Mesenchymal stem cell (in vitro differentiated cells and primary cell): ENCODE measurements at regions not wholly inside any gene's neighbourhood (a gene's known extent, or its start where the extent isn't known, plus 50 kb on each side); places are given as distances from the start of the nearest gene placed in this dataset.

ENCODE experiments used
- DNase-seq: peaks from one replicate; pipeline ENCODE4 v3.0.0-alpha.2; 2013
- H2AFZ ChIP-seq: one replicate; pipeline ENCODE4 v1.6.1; 2013; ENCODE audit warnings: low read depth, mild to moderate bottlenecking, control low read depth, inconsistent platforms, low read length, moderate library complexity
- H2AK5ac ChIP-seq: 2 replicates; pipeline ENCODE4 v1.6.1; 2013; ENCODE audit warnings: low read length, moderate library complexity, mild to moderate bottlenecking, inconsistent platforms; ENCODE audit not compliant: severe bottlenecking
- H2BK120ac ChIP-seq: one replicate; pipeline ENCODE4 v1.6.1; 2013; ENCODE audit warnings: low read depth, mild to moderate bottlenecking, inconsistent platforms, low read length, moderate library complexity
- H2BK12ac ChIP-seq, 2 experiments: one replicate each; pipeline ENCODE4 v1.6.1; 2013; ENCODE audit warnings: inconsistent platforms in 2 of 2, low read length in 2 of 2, mild to moderate bottlenecking in 2 of 2, moderate library complexity in 2 of 2, control low read depth in 1 of 2
- H2BK15ac ChIP-seq: one replicate; pipeline ENCODE4 v1.6.1; 2013; ENCODE audit warnings: mild to moderate bottlenecking, low read depth, inconsistent platforms; ENCODE audit not compliant: poor library complexity, severe bottlenecking
- H2BK5ac ChIP-seq: 2 replicates; pipeline ENCODE4 v1.6.1; 2013; ENCODE audit warnings: low read depth, mild to moderate bottlenecking, low read length, control low read depth, inconsistent platforms; ENCODE audit not compliant: poor library complexity, severe bottlenecking
- H3K14ac ChIP-seq, 2 experiments: one replicate each; pipeline ENCODE4 v1.6.1; 2013; ENCODE audit warnings: inconsistent platforms in 2 of 2, low read length in 2 of 2, control low read depth in 1 of 2, mild to moderate bottlenecking in 1 of 2, moderate library complexity in 1 of 2
- H3K18ac ChIP-seq, 2 experiments: one replicate each; pipeline ENCODE4 v1.6.1; 2013; ENCODE audit warnings: inconsistent platforms in 2 of 2, low read length in 2 of 2, control low read depth in 1 of 2, low read depth in 1 of 2, mild to moderate bottlenecking in 1 of 2
- H3K23ac ChIP-seq, 2 experiments: one replicate each; pipeline ENCODE4 v1.6.1; 2013; ENCODE audit warnings: inconsistent platforms in 2 of 2, low read length in 2 of 2, mild to moderate bottlenecking in 2 of 2, moderate library complexity in 2 of 2, control low read depth in 1 of 2
- H3K27ac ChIP-seq: 2 replicates; pipeline ENCODE4 v1.5.1; 2013; ENCODE audit warnings: mild to moderate bottlenecking, moderate library complexity, low read length, control low read depth, inconsistent platforms; ENCODE audit not compliant: poor library complexity, severe bottlenecking
- H3K27me3 ChIP-seq, 2 experiments: 2 replicates each; pipeline versions ENCODE4 v1.6.1 to v1.7.0; 2013; ENCODE audit warnings: low read length in 2 of 2, mild to moderate bottlenecking in 2 of 2, moderate library complexity in 2 of 2, control low read depth in 1 of 2, inconsistent platforms in 1 of 2; ENCODE audit not compliant: control insufficient read depth in 1 of 2, insufficient read depth in 1 of 2
- H3K36me3 ChIP-seq, 2 experiments: 2 replicates each; pipeline versions ENCODE4 v1.6.1 to v1.7.0; 2013; ENCODE audit warnings: low read length in 2 of 2, control low read depth in 1 of 2, inconsistent platforms in 1 of 2, low read depth in 1 of 2, mild to moderate bottlenecking in 1 of 2; ENCODE audit not compliant: insufficient read depth in 2 of 2, control insufficient read depth in 1 of 2
- H3K4ac ChIP-seq, 2 experiments: one replicate each; pipeline ENCODE4 v1.6.1; 2013; ENCODE audit warnings: inconsistent platforms in 2 of 2, low read length in 2 of 2, mild to moderate bottlenecking in 2 of 2, moderate library complexity in 2 of 2, control low read depth in 1 of 2, low read depth in 1 of 2
- H3K4me1 ChIP-seq: 2 replicates; pipeline ENCODE4 v1.6.1; 2013; ENCODE audit warnings: low read depth, low read length, control low read depth; ENCODE audit not compliant: control insufficient read depth, insufficient read depth
- H3K4me2 ChIP-seq: 2 replicates; pipeline ENCODE4 v1.6.1; 2013; ENCODE audit warnings: low read length, mild to moderate bottlenecking, inconsistent platforms; ENCODE audit not compliant: poor library complexity, severe bottlenecking
- H3K4me3 ChIP-seq, 2 experiments: 2 replicates each; pipeline versions ENCODE4 v1.5.1 to v1.7.0; 2013; ENCODE audit warnings: low read length in 2 of 2, mild to moderate bottlenecking in 2 of 2, control low read depth in 1 of 2, low read depth in 1 of 2; ENCODE audit not compliant: insufficient read depth in 1 of 2
- H3K79me1 ChIP-seq: replicated peaks from 2 replicates; pipeline ENCODE4 v1.6.1; 2013; ENCODE audit warnings: mild to moderate bottlenecking, control low read depth, low read length, inconsistent platforms; ENCODE audit not compliant: poor library complexity, severe bottlenecking
- H3K9ac ChIP-seq: 2 replicates; pipeline ENCODE4 v1.7.0; 2013; ENCODE audit warnings: mild to moderate bottlenecking, low read length, moderate library complexity
- H3K9me3 ChIP-seq: 2 replicates; pipeline ENCODE4 v1.7.0; 2013; ENCODE audit warnings: mild to moderate bottlenecking, low read length; ENCODE audit not compliant: control insufficient read depth
- H4K8ac ChIP-seq: one replicate; pipeline ENCODE4 v1.6.1; 2013; ENCODE audit warnings: inconsistent platforms, mild to moderate bottlenecking, low read length, moderate library complexity
- H4K91ac ChIP-seq: one replicate; pipeline ENCODE4 v1.6.1; 2013; ENCODE audit warnings: mild to moderate bottlenecking, low read length, inconsistent platforms
- WGBS: methylation state at CpG from one replicate; pipeline ENCODE4 v1.1.7; 2013; ENCODE audit warnings: mixed read lengths; 5-methylcytosine and 5-hydroxymethylcytosine counted together

DNA sequence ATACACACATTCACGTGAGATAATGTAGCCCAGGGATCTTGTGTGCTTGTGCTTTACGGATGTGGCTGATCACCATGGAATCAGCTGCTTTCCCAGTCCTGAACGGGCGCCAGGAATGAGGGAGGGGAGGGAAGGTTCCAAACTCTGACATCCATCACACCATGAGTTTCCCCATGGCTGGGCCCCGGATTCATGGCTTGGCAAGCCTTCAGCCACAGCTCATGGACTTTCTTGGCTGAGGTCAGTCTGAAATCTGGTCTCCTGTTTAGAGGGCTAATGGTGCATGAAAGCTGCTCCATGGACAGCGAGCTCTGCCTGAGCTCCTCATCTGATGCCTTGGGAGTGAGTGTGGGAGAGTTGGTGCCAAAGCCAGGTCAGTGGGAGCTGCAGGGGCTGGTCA is 767.6 kb upstream of the EEF2KMT start:
- no peak for DNase-seq
- no peak overlapping the region for H3K14ac ChIP-seq
- no peak overlapping the region for H3K18ac ChIP-seq

DNA sequence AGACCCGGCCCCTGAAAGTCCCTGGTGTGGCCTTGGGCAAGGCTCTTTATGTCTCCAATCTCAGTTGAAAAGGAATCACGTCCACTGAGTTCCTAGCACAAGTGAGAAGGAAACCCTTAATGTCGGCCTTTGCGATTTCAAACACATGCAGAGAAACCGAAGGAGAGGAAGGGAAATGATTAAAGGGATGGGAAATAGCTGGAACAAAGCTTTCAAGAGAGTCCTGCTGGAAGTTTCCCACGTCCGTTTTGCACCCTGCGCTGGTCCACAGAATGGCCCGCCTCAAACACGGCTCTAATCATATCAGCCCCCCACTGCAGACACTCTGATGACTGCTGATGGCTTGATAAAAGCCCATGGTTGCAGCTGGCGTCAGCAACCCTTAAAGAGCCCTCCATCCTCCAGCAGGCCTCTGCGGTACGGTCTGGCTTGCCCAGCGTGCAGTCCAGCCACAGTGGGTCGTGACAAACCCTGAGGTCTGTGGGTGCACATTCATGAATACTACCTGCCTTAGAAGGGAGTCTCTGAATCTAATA is 765.5 kb upstream of the EEF2KMT start:
- Histone ChIP-seq H2BK15ac (no peak overlapping the region), H2AK5ac (no peak overlapping the region), H3K14ac (no peak overlapping the region), H2BK12ac (no peak overlapping the region), H3K4me1 (no peaks in the 10 kb centered on the region), H3K9me3 (peaks cover 3% of the 10 kb centered on the region), H3K4me2 (no peak overlapping the region), H3K4me3 (no peak overlapping the region), H2AFZ (no peak overlapping the region), H3K79me1 (no peaks in the 10 kb centered on the region), H2BK5ac (no peak overlapping the region), H2BK120ac (no peak overlapping the region), H3K23ac (no peak overlapping the region), H4K8ac (no peak overlapping the region), H3K4ac (no peak overlapping the region), H3K27me3 (no peaks in the 10 kb centered on the region), H3K9ac (no peak overlapping the region), H3K18ac (no peak overlapping the region), H3K27ac (no peak overlapping the region), H4K91ac (no peak overlapping the region), H3K36me3 (no peaks in the 10 kb centered on the region)
- no peak for DNase-seq
- 69% methylated on average over 15 of the region's 15 CpGs for WGBS

More for the DNA sequence above, 767.6 kb upstream of the EEF2KMT start:
- H2BK120ac ChIP-seq = no peak overlapping the region
- H3K4me2 ChIP-seq = no peak overlapping the region
- H3K23ac ChIP-seq = no peak overlapping the region
- H3K79me1 ChIP-seq = no peaks in the 10 kb centered on the region
- no peak overlapping the region for H2BK12ac ChIP-seq
- no peak overlapping the region for H4K8ac ChIP-seq
- 64% methylated on average over 4 of the region's 6 CpGs for WGBS
- H3K27me3 ChIP-seq = no peaks in the 10 kb centered on the region
- H4K91ac ChIP-seq = no peak overlapping the region
- H2BK5ac ChIP-seq = no peak overlapping the region
- H2AK5ac ChIP-seq = no peak overlapping the region
- no peaks in the 10 kb centered on the region for H3K4me1 ChIP-seq
- H3K27ac ChIP-seq = no peak overlapping the region
- peaks cover 3% of the 10 kb centered on the region for H3K9me3 ChIP-seq
- no peak overlapping the region for H3K9ac ChIP-seq
- H3K4me3 ChIP-seq = no peak overlapping the region
- H3K36me3 ChIP-seq = no peaks in the 10 kb centered on the region
- no peak overlapping the region for H3K4ac ChIP-seq
- no peak overlapping the region for H2AFZ ChIP-seq
- H2BK15ac ChIP-seq = no peak overlapping the region

DNA sequence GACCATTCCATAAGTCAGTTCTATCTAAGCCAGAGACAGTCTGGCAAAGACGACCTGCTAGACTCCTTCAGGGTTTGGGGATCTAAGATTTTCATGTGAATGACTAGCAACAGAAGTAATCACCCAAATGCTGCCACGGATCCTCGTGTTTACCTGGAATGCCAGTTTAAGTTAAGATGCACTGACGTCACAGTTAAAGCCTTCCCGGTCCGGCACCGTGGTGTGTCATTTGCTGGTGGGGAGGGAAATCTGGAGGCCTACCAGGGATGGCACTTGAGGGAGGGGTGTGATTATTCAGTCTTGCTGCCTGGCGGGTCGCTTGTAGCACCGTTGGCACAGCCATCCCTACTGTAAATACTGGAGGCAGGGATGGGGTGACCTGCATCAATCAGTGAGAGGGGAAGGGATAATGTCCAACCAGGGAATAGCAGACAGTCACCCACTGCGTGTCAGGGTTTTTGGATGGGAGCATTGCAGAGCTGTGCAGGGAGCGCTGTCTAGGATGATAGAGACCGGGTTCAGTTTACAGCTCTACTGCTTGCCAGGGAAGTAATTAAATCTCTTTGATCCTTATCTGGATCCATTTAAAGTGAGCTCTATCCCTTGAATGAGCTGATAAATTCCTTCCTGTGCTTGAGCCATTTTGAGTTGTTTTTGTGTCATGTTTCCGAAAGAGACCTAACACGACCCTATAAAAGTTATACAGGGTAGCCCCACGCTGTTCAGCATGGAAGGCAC is 764.7 kb upstream of the EEF2KMT start:
- Histone ChIP-seq H3K4me3 (no peak overlapping the region), H3K9ac (no peak overlapping the region), H3K79me1 (no peaks in the 10 kb centered on the region), H3K4me2 (no peak overlapping the region), H3K18ac (no peak overlapping the region), H2BK5ac (no peak overlapping the region), H2AK5ac (no peak overlapping the region), H3K9me3 (peaks cover 3% of the 10 kb centered on the region), H3K36me3 (no peaks in the 10 kb centered on the region), H2BK120ac (no peak overlapping the region), H3K14ac (no peak overlapping the region), H4K91ac (no peak overlapping the region), H3K4me1 (no peaks in the 10 kb centered on the region), H3K23ac (no peak overlapping the region), H3K4ac (no peak overlapping the region), H3K27me3 (no peaks in the 10 kb centered on the region), H3K27ac (no peak overlapping the region), H2BK12ac (no peak overlapping the region), H2AFZ (no peak overlapping the region), H2BK15ac (no peak overlapping the region), H4K8ac (no peak overlapping the region)
- WGBS = 55% methylated on average over 16 of the region's 16 CpGs
- no peak for DNase-seq

DNA sequence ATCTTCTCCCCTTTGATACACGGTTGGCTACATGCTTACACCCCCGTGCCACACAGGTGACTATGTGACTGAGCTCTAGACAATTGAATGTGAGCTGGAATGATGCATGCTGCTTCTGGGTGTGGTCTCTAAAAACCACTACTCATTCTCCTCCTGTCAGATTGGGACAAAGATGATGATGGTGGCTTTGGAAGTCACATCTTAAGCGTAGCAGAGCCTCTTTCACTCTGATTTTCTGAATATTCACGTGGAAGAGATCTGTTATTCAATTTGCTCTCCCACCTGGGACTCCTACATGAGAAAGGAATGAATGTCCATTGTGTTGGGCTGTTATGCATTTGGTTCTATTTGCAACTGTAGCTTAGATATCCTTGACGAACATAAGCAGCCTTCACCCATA is 763.6 kb upstream of the EEF2KMT start:
- WGBS = 56% methylated on average over 3 of the region's 5 CpGs
- H2BK5ac ChIP-seq = no peak overlapping the region
- DNase-seq = no peak
- no peaks in the 10 kb centered on the region for H3K79me1 ChIP-seq
- no peak overlapping the region for H3K4me3 ChIP-seq
- no peak overlapping the region for H2BK120ac ChIP-seq
- H3K4me1 ChIP-seq = no peaks in the 10 kb centered on the region
- H3K36me3 ChIP-seq = no peaks in the 10 kb centered on the region
- no peak overlapping the region for H2AFZ ChIP-seq
- peaks cover 3% of the 10 kb centered on the region for H3K9me3 ChIP-seq
- H3K14ac ChIP-seq = no peak overlapping the region
- no peak overlapping the region for H3K4ac ChIP-seq
- H2AK5ac ChIP-seq = no peak overlapping the region
- no peak overlapping the region for H4K91ac ChIP-seq
- H3K9ac ChIP-seq = no peak overlapping the region
- H3K27ac ChIP-seq = no peak overlapping the region
- H3K23ac ChIP-seq = no peak overlapping the region
- H4K8ac ChIP-seq = no peak overlapping the region
- H2BK12ac ChIP-seq = no peak overlapping the region
- no peak overlapping the region for H3K18ac ChIP-seq
- no peaks in the 10 kb centered on the region for H3K27me3 ChIP-seq
- no peak overlapping the region for H3K4me2 ChIP-seq
- no peak overlapping the region for H2BK15ac ChIP-seq
